GM23248 (cell line): ENCODE measurements at regions not wholly inside any gene's neighbourhood (a gene's known extent, or its start where the extent isn't known, plus 50 kb on each side); places are given as distances from the start of the nearest gene placed in this dataset.

ENCODE experiments used
- EZH2 ChIP-seq: fragments of 200-600 bp; sonication (generic); IDR thresholded peaks from 2 replicates; pipeline ENCODE4 v1.6.1; 2018; ENCODE audit warnings: antibody characterized with exemption, mild to moderate bottlenecking; ENCODE audit not compliant: insufficient read depth, poor library complexity, severe bottlenecking
- EZH2phosphoT487 ChIP-seq: fragments of 200-600 bp; sonication (generic); IDR thresholded peaks from 2 replicates; pipeline ENCODE4 v1.6.1; 2018; ENCODE audit warnings: antibody characterized with exemption, moderate library complexity, mild to moderate bottlenecking, low read depth; ENCODE audit not compliant: insufficient read depth

- TF ChIP-seq EZH2phosphoT487 (no peak), EZH2 (no peak)
Measured at GRCh38 chr16:73747328-73747727, 549.3 kb upstream of the PSMD7 start.
